ENCODE measurements at regions not wholly inside any gene's neighbourhood (a gene's known extent, or its start where the extent isn't known, plus 50 kb on each side); places are given as distances from the start of the nearest gene placed in this dataset.

GRCh38 chr5:146959360-146959759, 80.8 kb upstream of the PPP2R2B start:
- TF ChIP-seq CTCF (IDR thresholded peaks at IDR 0.05) (no peak), POLR2A (IDR thresholded peaks at IDR 0.05) (no peak)
